HG03196 (cell line): ENCODE measurements at regions not wholly inside any gene's neighbourhood (a gene's known extent, or its start where the extent isn't known, plus 50 kb on each side); places are given as distances from the start of the nearest gene placed in this dataset.
"Not testable (repeated sequence)": the region's sequence is repeated elsewhere in the genome, so short reads cannot be mapped to it uniquely, and the experiment has no call there.

Source experiments
- ATAC-seq: cut with Tn5 transposase; IDR thresholded peaks from one replicate; pipeline ENCODE4 v1.9.1; 2021; ENCODE audit not compliant: unreplicated experiment

- not testable (repeated sequence) for ATAC-seq
Observed at GRCh38 chr6:20023549-20024315, 186.6 kb downstream of the ID4 start.

GRCh38 chr6:20024316-20024673 lies 187.1 kb downstream of the ID4 start:
- ATAC-seq, result no peak

GRCh38 chr6:20024978-20025377 lies 187.3 kb downstream of the MBOAT1 start:
- no peak for ATAC-seq

- no peak for ATAC-seq
Observed at GRCh38 chr6:20025681-20026080, 186.6 kb downstream of the MBOAT1 start.

- ATAC-seq, result no peak
Observed at GRCh38 chr6:20028143-20028542, 184.1 kb downstream of the MBOAT1 start.

GRCh38 chr6:20028562-20028961 lies 183.7 kb downstream of the MBOAT1 start:
- ATAC-seq, result no peak

GRCh38 chr6:20029979-20030378 lies 182.3 kb downstream of the MBOAT1 start:
- no peak for ATAC-seq

GRCh38 chr6:20031342-20031741 lies 180.9 kb downstream of the MBOAT1 start:
- ATAC-seq, result no peak

GRCh38 chr6:20033697-20034407 lies 178.4 kb downstream of the MBOAT1 start:
- no peak for ATAC-seq

GRCh38 chr6:20034408-20034769 lies 177.9 kb downstream of the MBOAT1 start:
- ATAC-seq, result no peak

- no peak for ATAC-seq
Observed at GRCh38 chr6:20036141-20036677, 176.1 kb downstream of the MBOAT1 start.

GRCh38 chr6:20038410-20039204 lies 173.7 kb downstream of the MBOAT1 start:
- ATAC-seq, result no peak

- ATAC-seq, result no peak
Observed at GRCh38 chr6:20044883-20045282, 167.4 kb downstream of the MBOAT1 start.
